ENCODE measurements at regions not wholly inside any gene's neighbourhood (a gene's known extent, or its start where the extent isn't known, plus 50 kb on each side); places are given as distances from the start of the nearest gene placed in this dataset.

DNA sequence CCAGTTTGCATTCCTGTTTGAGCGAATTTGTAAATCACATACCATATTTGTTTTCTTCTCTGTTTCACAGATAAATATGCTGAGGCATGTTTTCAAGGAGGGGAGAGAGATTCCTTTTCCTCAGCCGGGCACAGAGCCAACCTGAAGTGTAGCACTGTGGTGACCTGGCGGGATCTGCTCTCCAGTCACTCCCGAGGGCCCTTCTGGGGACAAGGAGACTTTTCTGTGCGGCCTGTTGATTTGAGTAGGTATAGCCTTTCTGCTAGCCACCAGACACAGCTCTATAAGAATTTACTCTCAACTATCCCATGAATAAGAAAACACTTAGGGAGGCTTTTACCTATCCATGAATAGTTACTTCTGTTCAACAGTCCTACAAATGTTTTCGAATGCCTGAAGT is 63.5 kb upstream of the FDX1 start:
- Histone ChIP-seq H3K4me1 (peaks cover 0 to 5% (median 0%) of the 10 kb centered on the region in 4 donors), H3K27ac (no peak overlapping the region), H3K27me3 (no peaks in the 10 kb centered on the region), H3K9me3 (no peaks in the 10 kb centered on the region), H3K36me3 (no peaks in the 10 kb centered on the region), H3K4me3 (no peak overlapping the region)
- TF ChIP-seq, protein P1, sequence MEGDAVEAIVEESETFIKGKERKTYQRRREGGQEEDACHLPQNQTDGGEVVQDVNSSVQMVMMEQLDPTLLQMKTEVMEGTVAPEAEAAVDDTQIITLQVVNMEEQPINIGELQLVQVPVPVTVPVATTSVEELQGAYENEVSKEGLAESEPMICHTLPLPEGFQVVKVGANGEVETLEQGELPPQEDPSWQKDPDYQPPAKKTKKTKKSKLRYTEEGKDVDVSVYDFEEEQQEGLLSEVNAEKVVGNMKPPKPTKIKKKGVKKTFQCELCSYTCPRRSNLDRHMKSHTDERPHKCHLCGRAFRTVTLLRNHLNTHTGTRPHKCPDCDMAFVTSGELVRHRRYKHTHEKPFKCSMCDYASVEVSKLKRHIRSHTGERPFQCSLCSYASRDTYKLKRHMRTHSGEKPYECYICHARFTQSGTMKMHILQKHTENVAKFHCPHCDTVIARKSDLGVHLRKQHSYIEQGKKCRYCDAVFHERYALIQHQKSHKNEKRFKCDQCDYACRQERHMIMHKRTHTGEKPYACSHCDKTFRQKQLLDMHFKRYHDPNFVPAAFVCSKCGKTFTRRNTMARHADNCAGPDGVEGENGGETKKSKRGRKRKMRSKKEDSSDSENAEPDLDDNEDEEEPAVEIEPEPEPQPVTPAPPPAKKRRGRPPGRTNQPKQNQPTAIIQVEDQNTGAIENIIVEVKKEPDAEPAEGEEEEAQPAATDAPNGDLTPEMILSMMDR (IDR thresholded peaks at IDR 0.05), result no peak
- TF ChIP-seq EP300 (IDR thresholded peaks at IDR 0.05; ENCODE audit: low read depth) (no peak), POLR2A (IDR thresholded peaks at IDR 0.05) (no peak), POLR2AphosphoS5 (IDR thresholded peaks at IDR 0.05) (no peak)
- in situ Hi-C loops (cut with MboI; ENCODE audit: low pct_ligation_motif_present in 1 of 4, low pct_unique_long_range_greater_than_20kb in 1 of 4, low sequenced_read_pairs in 3 of 4) (no loop called here), intact Hi-C loops (cut with DNase I; ENCODE audit: low total_unique reads) (no loop called here)
- no peak for DNase-seq
- WGBS, 2 donors (ENCODE audit: low coverage in 1 of 2), result 66 to 88% methylated on average over 3 to 6 of the region's 6 CpGs

DNA sequence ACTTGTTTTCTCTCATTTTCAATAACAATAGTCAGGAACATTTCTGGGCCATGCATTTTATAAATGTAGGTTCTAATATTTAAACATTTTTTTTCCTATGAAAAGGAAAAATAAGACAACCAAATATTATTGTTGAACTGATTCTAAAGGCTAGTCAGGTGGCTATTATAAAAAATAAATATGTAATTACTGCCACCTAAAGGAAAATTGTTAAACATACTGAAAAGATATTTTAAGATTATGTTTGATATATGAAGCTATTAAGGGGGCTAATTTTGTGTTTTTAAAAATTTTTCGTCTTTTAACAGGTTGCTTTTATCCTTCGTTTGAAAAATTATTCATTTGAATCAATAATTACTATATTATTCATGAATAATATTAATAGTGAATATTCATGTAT is 62.2 kb upstream of the FDX1 start:
- H3K36me3 ChIP-seq, result no peaks in the 10 kb centered on the region
- WGBS, 2 donors (ENCODE audit: low coverage in 1 of 2), result 49 to 54% methylated on average over 2 of the region's 2 CpGs
- no peak for DNase-seq
- in situ Hi-C loops (cut with MboI; ENCODE audit: low pct_ligation_motif_present in 1 of 4, low pct_unique_long_range_greater_than_20kb in 1 of 4, low sequenced_read_pairs in 3 of 4), result no loop called here
- H3K4me1 ChIP-seq, result peaks cover 0 to 5% (median 0%) of the 10 kb centered on the region in 4 donors
- intact Hi-C loops (cut with DNase I; ENCODE audit: low total_unique reads), result no loop called here
- no peak for TF ChIP-seq EP300 (IDR thresholded peaks at IDR 0.05; ENCODE audit: low read depth)
- TF ChIP-seq, protein P1 (IDR thresholded peaks at IDR 0.05), result peak in 2 of 5 experiments; percentile 6 to 9
- no peak overlapping the region for H3K4me3 ChIP-seq
- H3K27me3 ChIP-seq, result no peaks in the 10 kb centered on the region
- no peaks in the 10 kb centered on the region for H3K9me3 ChIP-seq
- H3K27ac ChIP-seq, result no peak overlapping the region

DNA sequence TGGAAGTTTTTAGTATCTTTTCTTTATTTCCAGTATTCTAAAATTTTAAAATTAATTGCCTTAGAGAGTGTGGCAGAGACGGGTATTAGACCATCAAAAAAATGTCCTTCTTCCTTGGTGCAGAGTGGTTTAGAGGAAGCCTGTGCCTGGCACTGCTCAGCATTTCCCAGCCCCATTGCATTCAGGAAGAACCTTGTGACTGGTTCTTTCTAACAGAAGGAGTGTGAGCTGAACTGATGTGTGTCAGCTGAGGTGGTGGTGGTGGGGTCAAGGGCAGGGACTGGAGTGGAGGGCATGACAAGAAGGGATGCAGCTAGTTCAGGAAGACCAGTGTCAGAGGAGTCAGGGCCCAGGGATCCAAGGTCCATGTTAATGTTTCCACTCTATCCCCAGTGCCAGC is 58.7 kb upstream of the FDX1 start:
- Histone ChIP-seq H3K27me3 (no peaks in the 10 kb centered on the region), H3K4me1 (no peaks in the 10 kb centered on the region), H3K36me3 (no peaks in the 10 kb centered on the region), H3K9me3 (no peaks in the 10 kb centered on the region), H3K27ac (no peak overlapping the region), H3K4me3 (no peak overlapping the region)
- intact Hi-C loops (cut with DNase I; ENCODE audit: low total_unique reads) (no loop called here), in situ Hi-C loops (cut with MboI; ENCODE audit: low pct_ligation_motif_present in 1 of 4, low pct_unique_long_range_greater_than_20kb in 1 of 4, low sequenced_read_pairs in 3 of 4) (loop anchor here (5.0 to 10.0 kb wide), 2 partner anchors 166 to 169 kb away; no protein-coding TSS in a partner anchor)
- WGBS, 2 donors (ENCODE audit: low coverage in 1 of 2), result 82 to 83% methylated on average over 1 of the region's 1 CpG
- no peak for DNase-seq
- TF ChIP-seq POLR2A (IDR thresholded peaks at IDR 0.05) (no peak), EP300 (IDR thresholded peaks at IDR 0.05; ENCODE audit: low read depth) (no peak), POLR2AphosphoS5 (IDR thresholded peaks at IDR 0.05) (no peak)
- TF ChIP-seq, protein P1 (IDR thresholded peaks at IDR 0.05), result no peak

DNA sequence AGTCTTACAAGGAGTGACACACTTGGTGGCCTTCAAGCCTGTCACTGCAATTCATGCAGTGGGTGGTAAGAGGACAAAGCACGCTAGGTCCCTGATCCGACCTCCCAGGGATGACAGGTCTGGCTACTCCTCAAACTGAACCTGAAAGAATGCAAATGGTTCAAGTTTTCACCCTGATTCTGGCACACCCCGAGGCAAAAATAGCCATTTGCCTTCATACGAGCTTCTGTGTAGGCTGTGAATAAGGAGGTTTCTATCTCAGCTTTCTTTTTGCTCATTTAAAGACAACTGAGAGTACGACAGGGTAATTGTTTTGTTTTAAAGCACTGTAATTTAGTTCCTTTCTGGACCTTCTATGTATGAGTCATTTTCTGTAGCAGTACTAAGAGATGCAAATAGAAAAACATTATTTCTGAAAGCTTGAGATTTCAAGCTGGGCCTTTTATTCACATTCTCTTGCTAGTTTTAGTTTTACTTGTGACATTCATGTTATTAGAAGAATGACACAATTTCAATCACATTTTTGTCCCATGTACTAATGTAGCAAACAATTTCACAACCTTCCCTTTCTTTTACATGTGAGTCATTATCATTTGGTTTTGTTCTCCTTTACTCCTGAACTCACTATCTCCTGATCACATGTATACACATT is 56.6 kb upstream of the FDX1 start:
- H3K27me3 ChIP-seq, result no peaks in the 10 kb centered on the region
- no peaks in the 10 kb centered on the region for H3K9me3 ChIP-seq
- peak overlapping the region in 1 of 4 donors; percentile 45 for H3K27ac ChIP-seq
- no peaks in the 10 kb centered on the region for H3K36me3 ChIP-seq
- WGBS, 2 donors (ENCODE audit: low coverage in 1 of 2), result 60 to 62% methylated on average over 3 to 5 of the region's 5 CpGs
- in situ Hi-C loops (cut with MboI; ENCODE audit: low pct_ligation_motif_present in 1 of 4, low pct_unique_long_range_greater_than_20kb in 1 of 4, low sequenced_read_pairs in 3 of 4) (loop anchor here (5.0 to 10.0 kb wide), 2 partner anchors 168 to 171 kb away; no protein-coding TSS in a partner anchor), intact Hi-C loops (cut with DNase I; ENCODE audit: low total_unique reads) (no loop called here)
- peaks cover 0 to 11% (median 9%) of the 10 kb centered on the region in 4 donors for H3K4me1 ChIP-seq
- TF ChIP-seq POLR2A (IDR thresholded peaks at IDR 0.05), result no peak
- DNase-seq, result no peak
- no peak overlapping the region for H3K4me3 ChIP-seq

DNA sequence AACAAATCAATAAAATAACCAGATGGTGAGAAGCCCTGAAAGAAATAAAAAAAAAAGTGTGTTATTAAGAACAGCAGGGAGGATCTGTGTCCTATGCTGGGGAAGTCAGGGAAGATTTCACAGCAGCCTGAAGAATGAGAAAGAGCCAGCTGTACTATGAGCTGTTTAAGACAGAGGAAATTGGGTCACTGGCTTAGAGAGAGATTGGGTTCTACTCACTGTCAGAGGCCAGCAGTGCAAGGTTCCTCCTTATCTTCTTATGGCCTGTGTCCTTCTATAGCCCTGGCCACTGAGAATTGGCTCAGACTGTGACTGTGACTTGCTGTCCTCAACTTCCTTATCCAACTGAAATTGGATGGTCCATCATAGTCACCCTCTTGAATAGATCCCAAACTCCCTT is 54.8 kb upstream of the FDX1 start:
- intact Hi-C loops (cut with DNase I; ENCODE audit: low total_unique reads), result loop anchor here (5.0 kb wide), 1 partner anchor 173 kb away; no protein-coding TSS in a partner anchor
- TF ChIP-seq, protein P1 (IDR thresholded peaks at IDR 0.05), result no peak
- TF ChIP-seq EP300 (IDR thresholded peaks at IDR 0.05; ENCODE audit: low read depth) (no peak), POLR2AphosphoS5 (IDR thresholded peaks at IDR 0.05) (no peak), POLR2A (IDR thresholded peaks at IDR 0.05) (no peak)
- no peaks in the 10 kb centered on the region for H3K27me3 ChIP-seq
- H3K36me3 ChIP-seq, result no peaks in the 10 kb centered on the region
- H3K9me3 ChIP-seq, result no peaks in the 10 kb centered on the region
- no peak overlapping the region for H3K27ac ChIP-seq
- no peak for DNase-seq
- in situ Hi-C loops (cut with MboI; ENCODE audit: low pct_ligation_motif_present in 1 of 4, low pct_unique_long_range_greater_than_20kb in 1 of 4, low sequenced_read_pairs in 3 of 4), result loop anchor here (5.0 to 10.0 kb wide), 2 partner anchors 170 to 173 kb away; no protein-coding TSS in a partner anchor
- H3K4me3 ChIP-seq, result no peak overlapping the region
- peaks cover 0 to 11% (median 9%) of the 10 kb centered on the region in 4 donors for H3K4me1 ChIP-seq
